ENCODE measurements at regions not wholly inside any gene's neighbourhood (a gene's known extent, or its start where the extent isn't known, plus 50 kb on each side); places are given as distances from the start of the nearest gene placed in this dataset.
"Not testable (repeated sequence)": the region's sequence is repeated elsewhere in the genome, so short reads cannot be mapped to it uniquely, and the experiment has no call there.

GRCh38 chr2:13381928-13382327 lies 665.2 kb downstream of the TRIB2 start:
- DNase-seq; intact Hi-C loops (cut with micrococcal nuclease); ATAC-seq: not testable (repeated sequence)

DNA sequence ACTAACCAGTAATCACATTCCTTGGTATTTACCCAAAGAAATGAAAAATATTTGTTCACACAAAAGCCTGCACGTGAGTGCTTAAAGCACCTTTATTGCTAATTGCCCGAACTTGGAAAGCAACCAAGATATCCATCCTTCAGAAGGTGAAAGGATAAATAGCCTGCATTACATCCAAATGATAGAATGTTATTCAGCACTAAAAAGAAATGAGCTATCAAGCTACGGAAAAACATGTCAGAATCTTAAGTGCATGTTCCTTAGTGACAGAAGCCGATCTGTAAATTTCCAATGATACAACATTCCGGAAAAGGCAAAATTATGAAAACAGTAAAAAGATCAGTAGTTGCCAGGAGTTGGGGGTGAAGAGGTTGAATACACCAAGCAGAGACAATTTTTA lies 672.4 kb downstream of the TRIB2 start:
- intact Hi-C loops (cut with micrococcal nuclease); ATAC-seq; DNase-seq: not testable (repeated sequence)

DNA sequence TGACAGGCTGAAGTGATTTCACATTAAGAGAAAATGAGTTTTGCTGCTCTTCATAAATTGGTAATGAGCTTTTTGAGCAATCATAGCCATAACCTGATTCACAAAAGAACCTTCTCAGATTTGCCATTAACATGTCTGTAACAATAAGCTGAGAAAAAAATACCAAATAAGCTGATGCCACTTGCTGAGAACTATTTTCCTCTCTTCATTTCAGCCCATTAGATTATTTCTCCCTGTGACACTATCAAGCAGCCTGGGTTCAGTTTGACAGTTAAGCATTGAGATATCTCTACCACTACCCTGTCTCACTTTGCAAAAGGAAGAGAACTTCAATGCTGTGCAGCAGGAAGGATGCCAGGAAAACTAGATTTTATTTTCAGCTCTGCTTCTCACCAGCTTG lies 673.9 kb downstream of the TRIB2 start:
- no peak for ATAC-seq
- intact Hi-C loops (cut with micrococcal nuclease): no loop called here
- DNase-seq: no peak

DNA sequence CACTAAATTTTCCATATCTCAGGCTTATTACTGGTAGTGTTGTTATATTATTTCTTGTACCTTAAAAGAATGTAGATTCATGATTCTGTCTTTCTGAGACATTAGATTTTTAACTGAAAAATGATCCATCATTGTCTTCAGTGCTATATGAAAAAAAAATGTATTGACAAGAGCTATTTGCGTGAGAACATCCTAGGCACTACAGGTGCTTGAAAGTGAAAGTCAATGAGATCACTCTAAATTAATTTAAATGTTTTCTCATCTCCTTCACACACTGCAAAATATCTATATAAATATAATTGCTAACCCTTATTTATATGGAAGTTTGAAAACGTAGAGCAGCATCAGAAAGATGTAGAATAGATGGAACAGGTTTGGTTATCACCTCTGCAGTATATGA lies 684.6 kb downstream of the TRIB2 start:
- ATAC-seq: no peak
- intact Hi-C loops (cut with micrococcal nuclease): no loop called here
- DNase-seq: no peak

GRCh38 chr2:13413989-13414388 lies 697.3 kb downstream of the TRIB2 start:
- DNase-seq (no peak), ATAC-seq (no peak)
- intact Hi-C loops (cut with micrococcal nuclease): no loop called here

GRCh38 chr2:13414897-13415296 lies 698.2 kb downstream of the TRIB2 start:
- ATAC-seq (no peak), DNase-seq (no peak)
- intact Hi-C loops (cut with micrococcal nuclease): no loop called here

DNA sequence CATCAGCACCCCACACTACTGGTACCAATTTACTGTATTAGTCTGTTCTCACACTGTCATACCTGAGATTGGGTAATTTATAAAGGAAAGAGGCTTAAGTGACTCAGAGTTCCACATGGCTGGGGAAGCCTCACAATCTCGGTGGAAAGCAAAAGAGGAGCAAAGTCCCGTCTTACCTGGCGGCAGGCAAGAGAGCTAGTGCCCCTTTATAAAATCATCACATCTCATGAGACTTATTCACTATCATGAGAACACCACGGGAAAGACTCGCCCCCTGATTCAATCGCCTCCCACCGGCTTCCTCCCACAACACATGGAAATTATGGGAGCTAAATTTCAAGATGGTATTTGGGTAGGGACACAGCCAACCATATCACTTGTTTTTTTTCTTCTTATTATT lies 717.2 kb downstream of the TRIB2 start:
- no peak for ATAC-seq
- intact Hi-C loops (cut with micrococcal nuclease): no loop called here
- no peak for DNase-seq

DNA sequence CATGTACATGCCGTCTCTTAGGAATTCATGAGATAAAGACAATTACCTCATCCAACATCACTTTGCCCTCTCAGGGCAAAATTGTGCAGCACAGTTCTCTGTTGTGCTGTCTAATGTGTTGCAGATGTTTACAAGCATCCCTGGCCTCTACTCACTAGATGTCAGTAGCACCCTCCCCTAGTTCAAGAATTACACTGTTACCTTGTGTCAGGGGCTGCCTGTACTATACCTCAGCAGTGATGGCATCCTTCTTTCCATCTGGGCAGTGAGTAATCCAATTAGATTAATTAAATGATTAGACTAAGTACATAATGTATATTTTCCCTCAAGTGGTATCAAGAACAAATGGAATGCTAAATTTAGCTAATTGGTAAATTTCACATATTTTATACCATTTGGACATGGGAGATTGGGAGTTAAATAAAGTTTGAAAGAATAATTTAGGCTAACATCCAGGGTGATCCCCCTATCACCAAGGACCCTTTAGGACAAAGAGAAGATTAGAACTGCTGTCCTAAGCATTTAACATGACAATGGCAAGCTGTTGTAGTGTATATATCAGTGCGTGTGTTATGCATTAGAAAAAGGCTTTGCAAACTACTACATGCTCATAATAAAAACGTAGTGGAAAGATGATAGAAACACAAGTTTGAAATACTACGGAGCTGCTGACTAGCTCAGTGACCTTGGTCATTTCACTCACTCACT lies 727.0 kb downstream of the TRIB2 start:
- ATAC-seq; intact Hi-C loops (cut with micrococcal nuclease); DNase-seq: not testable (repeated sequence)

DNA sequence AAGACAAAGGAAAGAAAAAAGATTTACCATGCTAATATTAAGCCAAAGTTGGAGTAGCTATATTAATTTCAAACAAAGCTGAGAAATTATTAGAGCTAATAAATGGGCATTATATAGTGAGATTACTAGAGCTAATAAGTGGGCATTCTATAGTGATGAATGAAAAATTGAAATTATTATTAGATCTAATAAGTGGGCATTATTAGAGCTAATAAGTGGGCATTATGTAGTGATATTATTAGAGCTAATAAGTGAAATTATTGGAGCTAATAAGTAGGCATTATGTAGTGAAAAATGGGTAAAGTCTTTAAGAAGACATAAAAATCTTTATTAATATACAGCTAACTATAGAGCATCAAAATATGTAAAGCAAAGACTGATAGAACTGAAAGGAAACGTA lies 745.7 kb downstream of the TRIB2 start:
- intact Hi-C loops (cut with micrococcal nuclease): no loop called here
- DNase-seq: no peak
- no peak for ATAC-seq

DNA sequence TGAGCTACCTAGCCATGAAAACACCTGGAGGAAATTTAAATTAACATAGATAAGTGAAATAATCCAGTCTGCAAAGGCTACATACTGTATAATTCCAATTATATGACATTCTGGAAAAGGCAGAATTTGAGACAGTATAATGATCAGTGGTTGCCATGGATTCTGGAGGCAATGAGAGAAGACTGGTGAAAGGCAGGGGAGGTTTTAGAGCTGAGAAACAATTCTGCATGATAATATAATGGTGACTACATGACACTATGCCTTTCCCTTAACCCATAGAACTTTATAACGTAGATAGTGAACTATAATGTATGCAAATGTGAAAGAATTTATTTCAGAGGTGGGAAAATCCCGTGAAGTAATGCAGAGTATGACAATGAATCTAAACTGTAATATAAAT lies 749.3 kb downstream of the TRIB2 start:
- intact Hi-C loops (cut with micrococcal nuclease): no loop called here
- DNase-seq (no peak), ATAC-seq (no peak)

DNA sequence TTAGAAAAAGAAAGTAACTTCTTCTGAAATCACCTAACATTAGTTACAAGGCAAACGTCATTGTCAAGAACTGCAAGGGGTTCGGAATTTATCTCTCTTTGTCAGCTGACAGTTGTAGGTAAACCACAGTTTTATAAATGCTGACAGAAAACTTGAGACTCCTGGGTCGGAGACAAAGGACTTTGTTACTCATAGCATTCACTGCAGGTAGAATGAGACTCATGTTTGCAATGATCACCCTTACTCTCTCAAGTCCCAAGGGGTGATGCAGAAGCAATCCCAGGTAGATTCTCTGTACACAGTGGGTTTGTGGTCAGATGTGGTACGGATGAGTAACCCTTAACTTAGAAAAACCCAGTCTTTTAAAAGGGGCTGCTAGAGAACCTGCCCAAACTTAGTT lies 757.8 kb downstream of the TRIB2 start:
- no peak for DNase-seq
- ATAC-seq: no peak
- intact Hi-C loops (cut with micrococcal nuclease): no loop called here

DNA sequence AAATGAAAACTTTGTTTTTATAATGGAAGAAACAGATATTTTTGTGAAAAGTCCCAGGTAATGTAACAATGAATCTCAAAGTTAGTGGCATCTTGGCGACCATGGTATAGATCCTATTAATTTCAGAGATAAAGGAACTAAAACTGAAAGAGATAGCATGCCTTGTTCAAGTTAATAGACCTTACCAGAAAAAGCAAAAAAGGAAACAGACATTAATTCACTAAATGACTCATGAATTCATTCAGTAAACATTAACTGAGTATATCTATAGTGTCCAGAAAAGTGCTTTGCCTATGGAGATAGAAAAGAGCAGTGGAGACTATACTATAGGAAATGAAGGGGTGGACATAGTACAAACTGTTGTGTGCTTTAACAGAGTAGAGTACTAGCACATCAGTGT lies 763.3 kb downstream of the TRIB2 start:
- DNase-seq: no peak
- intact Hi-C loops (cut with micrococcal nuclease): no loop called here
- ATAC-seq: no peak

- ATAC-seq (no peak), DNase-seq (no peak)
- intact Hi-C loops (cut with micrococcal nuclease): no loop called here
Measured at GRCh38 chr2:13481201-13481600, 764.5 kb downstream of the TRIB2 start.

GRCh38 chr2:13485256-13485655 lies 768.5 kb downstream of the TRIB2 start:
- ATAC-seq: no peak
- DNase-seq: no peak
- intact Hi-C loops (cut with micrococcal nuclease): no loop called here

DNA sequence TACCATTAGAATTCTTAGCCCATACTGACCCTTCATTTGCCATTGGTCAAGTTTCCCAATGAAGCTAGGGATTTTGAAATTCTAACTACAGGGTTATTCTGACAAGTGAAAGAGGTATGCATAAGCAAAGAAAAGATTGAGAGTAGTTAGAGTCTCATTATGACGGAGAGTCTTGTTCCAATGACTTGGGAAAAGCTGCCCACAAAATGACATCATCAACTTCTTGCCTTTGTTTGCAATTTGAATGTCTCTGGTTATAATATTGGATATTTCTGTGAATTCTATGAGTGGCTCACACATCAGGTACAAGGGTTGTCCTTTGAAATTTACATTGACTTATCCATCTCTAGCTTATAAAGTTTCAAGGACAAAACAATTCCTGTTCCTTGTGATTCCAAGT lies 772.2 kb downstream of the TRIB2 start:
- ATAC-seq (no peak), DNase-seq (no peak)
- intact Hi-C loops (cut with micrococcal nuclease): no loop called here

DNA sequence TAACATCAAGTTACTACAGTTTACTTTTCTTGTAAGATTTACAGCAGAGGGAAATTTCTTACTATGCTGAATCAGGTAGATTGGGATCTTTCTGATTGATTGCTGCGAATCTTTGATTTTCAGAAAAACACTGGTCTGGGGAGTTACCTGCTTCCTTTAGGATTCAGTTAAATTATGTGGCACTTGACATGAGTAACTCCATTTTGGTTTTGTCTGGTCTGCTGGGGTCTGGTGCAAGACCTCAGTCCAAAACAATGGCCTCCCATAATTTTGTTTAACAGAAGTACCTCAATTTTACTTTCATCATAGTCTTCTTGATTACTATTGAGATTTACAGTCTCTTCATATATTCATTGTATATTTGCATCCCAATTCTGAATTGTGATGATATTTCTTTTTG lies 775.5 kb downstream of the TRIB2 start:
- DNase-seq (no peak), ATAC-seq (no peak)
- intact Hi-C loops (cut with micrococcal nuclease): no loop called here

- DNase-seq (no peak), ATAC-seq (no peak)
- intact Hi-C loops (cut with micrococcal nuclease): no loop called here
Measured at GRCh38 chr2:13495051-13495450, 778.3 kb downstream of the TRIB2 start.

GRCh38 chr2:13504808-13505207 lies 788.1 kb downstream of the TRIB2 start:
- ATAC-seq (no peak), DNase-seq (no peak)

GRCh38 chr2:13508671-13509070 lies 791.9 kb downstream of the TRIB2 start:
- ATAC-seq (no peak), DNase-seq (no peak)

More at GRCh38 chr2:13504808-13505207, 788.1 kb downstream of the TRIB2 start:
- intact Hi-C loops (cut with micrococcal nuclease): no loop called here

GRCh38 chr2:13515254-13515653 lies 798.5 kb downstream of the TRIB2 start:
- intact Hi-C loops (cut with micrococcal nuclease): no loop called here

More at GRCh38 chr2:13508671-13509070, 791.9 kb downstream of the TRIB2 start:
- intact Hi-C loops (cut with micrococcal nuclease): no loop called here

GRCh38 chr2:13522096-13522495 lies 805.4 kb downstream of the TRIB2 start:
- intact Hi-C loops (cut with micrococcal nuclease): no loop called here
- DNase-seq (no peak), ATAC-seq (no peak)

More at GRCh38 chr2:13515254-13515653, 798.5 kb downstream of the TRIB2 start:
- no peak for DNase-seq
- no peak for ATAC-seq
